ENCODE measurements at regions not wholly inside any gene's neighbourhood (a gene's known extent, or its start where the extent isn't known, plus 50 kb on each side); places are given as distances from the start of the nearest gene placed in this dataset.

DNA sequence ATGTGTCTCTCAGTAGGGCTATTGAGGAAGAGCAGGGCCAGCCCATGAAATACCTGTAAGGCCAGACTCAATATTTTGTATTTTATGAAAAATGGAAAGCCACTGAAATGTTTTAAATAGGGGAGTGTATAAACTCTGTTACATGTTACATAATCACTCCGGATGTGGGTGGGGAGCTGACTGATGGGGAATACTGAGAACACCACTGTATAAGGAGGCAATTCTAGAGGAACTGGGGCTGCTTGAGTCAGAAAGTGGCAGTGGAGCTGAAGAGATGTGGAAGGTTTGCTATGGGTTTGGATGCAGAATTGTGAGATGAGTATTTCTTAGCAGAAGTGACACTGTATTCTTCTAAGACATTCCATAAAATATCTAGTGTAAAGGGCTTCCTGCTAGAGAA is 647.8 kb upstream of the LCORL start:
- DNase-seq: no peak
- Histone ChIP-seq H3K36me3 (no peaks in the 10 kb centered on the region), H3K4me1 (no peaks in the 10 kb centered on the region), H3K9me3 (no peaks in the 10 kb centered on the region), H3K4me3 (no peak overlapping the region), H3K27ac (no peak overlapping the region), H3K27me3 (replicated peaks in 1 of 7) (no peaks in the 10 kb centered on the region)
- 36 to 85% (median 81%) methylated on average over 1 of the region's 1 CpG for WGBS, 5 donors
- intact Hi-C loops (cut with DNase I; ENCODE audit: low total_unique reads): no loop called here
- TF ChIP-seq POLR2A (IDR thresholded peaks at IDR 0.05) (no peak), POLR2AphosphoS5 (IDR thresholded peaks at IDR 0.05) (no peak)
- TF ChIP-seq, protein P1, sequence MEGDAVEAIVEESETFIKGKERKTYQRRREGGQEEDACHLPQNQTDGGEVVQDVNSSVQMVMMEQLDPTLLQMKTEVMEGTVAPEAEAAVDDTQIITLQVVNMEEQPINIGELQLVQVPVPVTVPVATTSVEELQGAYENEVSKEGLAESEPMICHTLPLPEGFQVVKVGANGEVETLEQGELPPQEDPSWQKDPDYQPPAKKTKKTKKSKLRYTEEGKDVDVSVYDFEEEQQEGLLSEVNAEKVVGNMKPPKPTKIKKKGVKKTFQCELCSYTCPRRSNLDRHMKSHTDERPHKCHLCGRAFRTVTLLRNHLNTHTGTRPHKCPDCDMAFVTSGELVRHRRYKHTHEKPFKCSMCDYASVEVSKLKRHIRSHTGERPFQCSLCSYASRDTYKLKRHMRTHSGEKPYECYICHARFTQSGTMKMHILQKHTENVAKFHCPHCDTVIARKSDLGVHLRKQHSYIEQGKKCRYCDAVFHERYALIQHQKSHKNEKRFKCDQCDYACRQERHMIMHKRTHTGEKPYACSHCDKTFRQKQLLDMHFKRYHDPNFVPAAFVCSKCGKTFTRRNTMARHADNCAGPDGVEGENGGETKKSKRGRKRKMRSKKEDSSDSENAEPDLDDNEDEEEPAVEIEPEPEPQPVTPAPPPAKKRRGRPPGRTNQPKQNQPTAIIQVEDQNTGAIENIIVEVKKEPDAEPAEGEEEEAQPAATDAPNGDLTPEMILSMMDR (IDR thresholded peaks at IDR 0.05 in 8 of 11, conservative IDR thresholded peaks at IDR 0.05 in 3 of 11): no peak

DNA sequence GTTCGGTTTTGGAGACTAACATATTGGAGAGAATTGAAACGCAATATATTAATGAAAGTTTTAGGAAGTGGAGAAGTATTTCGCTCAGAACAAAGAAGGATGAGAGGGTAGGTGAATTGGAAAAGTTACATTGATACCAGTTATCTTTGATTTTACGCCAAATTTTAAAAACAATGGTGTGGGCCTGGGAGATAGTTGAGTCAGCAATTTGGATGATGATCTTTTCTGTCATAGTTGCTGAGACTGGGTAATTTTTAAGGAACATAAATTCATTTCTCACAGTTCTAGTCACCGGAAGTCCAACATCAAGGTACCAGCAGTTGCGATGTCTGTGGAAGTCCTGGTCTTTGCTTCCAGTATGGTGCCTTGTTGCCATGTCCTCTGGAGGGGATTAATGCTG is 644.8 kb upstream of the LCORL start:
- intact Hi-C loops (cut with DNase I; ENCODE audit: low total_unique reads): no loop called here
- Histone ChIP-seq H3K27me3 (replicated peaks in 1 of 7) (no peaks in the 10 kb centered on the region), H3K27ac (no peak overlapping the region), H3K4me3 (no peak overlapping the region), H3K4me1 (no peaks in the 10 kb centered on the region), H3K36me3 (no peaks in the 10 kb centered on the region), H3K9me3 (no peaks in the 10 kb centered on the region)
- 91 to 96% (median 95%) methylated on average over 6 of the region's 6 CpGs for WGBS, 5 donors
- TF ChIP-seq POLR2AphosphoS5 (IDR thresholded peaks at IDR 0.05): no peak
- TF ChIP-seq, protein P1 (IDR thresholded peaks at IDR 0.05 in 8 of 11, conservative IDR thresholded peaks at IDR 0.05 in 3 of 11): no peak
- TF ChIP-seq POLR2A (IDR thresholded peaks at IDR 0.05): no peak
- no peak for DNase-seq

DNA sequence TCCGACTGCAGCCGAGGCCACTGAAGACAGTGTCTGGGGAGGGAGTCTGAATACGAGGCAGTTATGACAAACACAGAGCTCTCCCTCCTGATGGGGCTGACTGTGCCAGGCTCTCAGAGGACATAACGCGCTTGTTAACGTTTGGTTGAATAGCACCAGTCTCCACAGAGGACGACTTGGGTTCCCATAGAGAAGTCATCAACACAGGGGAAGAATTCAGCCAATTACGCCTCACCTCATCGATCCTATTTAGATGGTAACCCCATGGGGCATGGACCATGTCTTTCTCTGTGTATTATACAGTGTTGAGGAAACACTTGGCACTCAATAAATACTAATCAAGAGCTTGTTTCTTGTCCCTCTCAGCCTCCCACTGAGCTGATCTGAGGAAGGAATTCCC is 642.6 kb upstream of the LCORL start:
- Histone ChIP-seq H3K36me3 (no peaks in the 10 kb centered on the region), H3K4me1 (no peaks in the 10 kb centered on the region)
- WGBS, 5 donors: 87 to 93% (median 89%) methylated on average over 9 of the region's 9 CpGs

DNA sequence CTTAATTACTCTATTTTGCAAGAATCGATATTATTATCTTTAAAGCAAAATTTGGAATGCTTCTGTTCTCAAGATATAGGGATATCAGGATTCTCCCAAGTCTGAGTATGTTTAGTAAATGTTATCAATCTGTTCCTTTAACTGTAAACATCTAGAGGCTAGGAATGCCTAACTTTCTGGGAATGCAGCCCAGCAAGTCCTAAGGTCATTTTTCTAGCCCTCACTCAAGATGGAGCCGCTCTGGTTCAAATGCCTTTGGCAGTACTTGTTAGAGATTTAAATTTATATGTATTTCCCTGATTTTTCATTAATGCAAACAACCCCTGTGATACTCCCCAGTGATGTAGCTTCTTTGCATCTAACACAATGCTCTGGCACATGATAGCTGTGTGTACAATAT is 623.8 kb upstream of the LCORL start:
- intact Hi-C loops (cut with DNase I; ENCODE audit: low total_unique reads): no loop called here
- 64 to 81% (median 67%) methylated on average over 2 of the region's 2 CpGs for WGBS, 5 donors
- no peak for DNase-seq

More for the DNA sequence above, 642.6 kb upstream of the LCORL start:
- no peaks in the 10 kb centered on the region for H3K27me3 ChIP-seq (replicated peaks in 1 of 7)
- H3K27ac ChIP-seq: no peak overlapping the region
- no peak for DNase-seq
- intact Hi-C loops (cut with DNase I; ENCODE audit: low total_unique reads): no loop called here
- no peak overlapping the region for H3K4me3 ChIP-seq
- no peaks in the 10 kb centered on the region for H3K9me3 ChIP-seq
- TF ChIP-seq, protein P1 (IDR thresholded peaks at IDR 0.05 in 8 of 11, conservative IDR thresholded peaks at IDR 0.05 in 3 of 11): no peak
- TF ChIP-seq POLR2AphosphoS5 (IDR thresholded peaks at IDR 0.05) (no peak), POLR2A (IDR thresholded peaks at IDR 0.05) (no peak)

More for the DNA sequence above, 623.8 kb upstream of the LCORL start:
- Histone ChIP-seq H3K36me3 (no peaks in the 10 kb centered on the region), H3K27ac (no peak overlapping the region), H3K9me3 (peaks cover 0 to 33% (median 23%) of the 10 kb centered on the region in 8 donors), H3K4me3 (no peak overlapping the region), H3K27me3 (replicated peaks in 1 of 7) (no peaks in the 10 kb centered on the region), H3K4me1 (no peaks in the 10 kb centered on the region)
- TF ChIP-seq POLR2AphosphoS5 (IDR thresholded peaks at IDR 0.05) (no peak), POLR2A (IDR thresholded peaks at IDR 0.05) (no peak)
- TF ChIP-seq, protein P1 (IDR thresholded peaks at IDR 0.05 in 8 of 11, conservative IDR thresholded peaks at IDR 0.05 in 3 of 11): no peak
